ENCODE measurements at regions not wholly inside any gene's neighbourhood (a gene's known extent, or its start where the extent isn't known, plus 50 kb on each side); places are given as distances from the start of the nearest gene placed in this dataset.

DNA sequence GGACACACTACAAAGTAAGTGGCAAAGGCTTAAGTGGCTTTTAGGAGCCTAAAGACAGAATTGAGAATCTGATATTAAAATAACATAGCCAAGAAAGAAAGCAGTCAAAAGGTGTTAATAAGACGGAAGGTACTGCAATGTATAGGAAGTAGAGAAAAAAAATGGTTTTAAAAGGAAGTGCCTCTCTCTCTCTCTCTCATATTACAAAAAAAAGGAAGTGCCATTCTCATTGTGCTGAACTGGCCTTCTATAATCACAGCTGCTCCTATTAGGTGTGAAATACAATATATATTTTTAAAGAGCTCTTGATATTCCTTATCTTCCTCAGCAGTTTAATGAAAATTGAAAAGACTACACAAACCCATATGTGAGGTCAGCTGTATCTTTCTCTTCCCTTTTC lies 199.4 kb upstream of the NPVF start:
- TF ChIP-seq, protein P1, sequence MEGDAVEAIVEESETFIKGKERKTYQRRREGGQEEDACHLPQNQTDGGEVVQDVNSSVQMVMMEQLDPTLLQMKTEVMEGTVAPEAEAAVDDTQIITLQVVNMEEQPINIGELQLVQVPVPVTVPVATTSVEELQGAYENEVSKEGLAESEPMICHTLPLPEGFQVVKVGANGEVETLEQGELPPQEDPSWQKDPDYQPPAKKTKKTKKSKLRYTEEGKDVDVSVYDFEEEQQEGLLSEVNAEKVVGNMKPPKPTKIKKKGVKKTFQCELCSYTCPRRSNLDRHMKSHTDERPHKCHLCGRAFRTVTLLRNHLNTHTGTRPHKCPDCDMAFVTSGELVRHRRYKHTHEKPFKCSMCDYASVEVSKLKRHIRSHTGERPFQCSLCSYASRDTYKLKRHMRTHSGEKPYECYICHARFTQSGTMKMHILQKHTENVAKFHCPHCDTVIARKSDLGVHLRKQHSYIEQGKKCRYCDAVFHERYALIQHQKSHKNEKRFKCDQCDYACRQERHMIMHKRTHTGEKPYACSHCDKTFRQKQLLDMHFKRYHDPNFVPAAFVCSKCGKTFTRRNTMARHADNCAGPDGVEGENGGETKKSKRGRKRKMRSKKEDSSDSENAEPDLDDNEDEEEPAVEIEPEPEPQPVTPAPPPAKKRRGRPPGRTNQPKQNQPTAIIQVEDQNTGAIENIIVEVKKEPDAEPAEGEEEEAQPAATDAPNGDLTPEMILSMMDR (IDR thresholded peaks at IDR 0.05; ENCODE audit: insufficient read depth, low read length, poor library complexity, severe bottlenecking), result no peak

DNA sequence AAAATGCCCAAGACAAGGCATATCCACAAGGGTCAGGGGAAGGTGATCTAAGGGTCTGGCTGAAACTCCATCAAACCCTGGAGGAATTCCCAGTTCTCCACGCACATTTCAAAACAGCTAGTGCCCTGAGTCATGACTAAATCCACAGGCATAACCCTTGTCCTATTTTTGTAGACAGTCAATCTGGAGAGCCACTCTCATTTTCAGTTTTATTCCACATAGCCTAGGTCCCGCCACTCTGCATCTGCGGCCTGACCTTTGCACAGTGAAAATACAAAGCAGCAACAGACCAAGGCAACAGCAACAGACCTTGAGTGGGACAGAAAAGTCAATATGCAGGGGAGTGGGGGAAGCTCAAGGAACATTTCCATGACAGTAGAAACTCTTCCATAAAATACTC lies 201.4 kb upstream of the NPVF start:
- H3K36me3 ChIP-seq (ENCODE audit: control insufficient read depth, insufficient read depth, low read length), result no peaks in the 10 kb centered on the region
- no peak overlapping the region for H3K4me3 ChIP-seq (replicated peaks; ENCODE audit: low read depth, low read length)
- TF ChIP-seq, protein P1 (IDR thresholded peaks at IDR 0.05; ENCODE audit: insufficient read depth, low read length, poor library complexity, severe bottlenecking), result no peak
- H3K27me3 ChIP-seq (replicated peaks; ENCODE audit: control insufficient read depth, insufficient read depth, low read length), result no peaks in the 10 kb centered on the region
- DNase-seq (ENCODE audit: extremely low read depth, insufficient read length), result no peak

More for the DNA sequence above, 199.4 kb upstream of the NPVF start:
- Histone ChIP-seq H3K36me3 (ENCODE audit: control insufficient read depth, insufficient read depth, low read length) (no peaks in the 10 kb centered on the region), H3K27me3 (replicated peaks; ENCODE audit: control insufficient read depth, insufficient read depth, low read length) (no peaks in the 10 kb centered on the region), H3K4me3 (replicated peaks; ENCODE audit: low read depth, low read length) (no peak overlapping the region)
- no peak for DNase-seq (ENCODE audit: extremely low read depth, insufficient read length)

DNA sequence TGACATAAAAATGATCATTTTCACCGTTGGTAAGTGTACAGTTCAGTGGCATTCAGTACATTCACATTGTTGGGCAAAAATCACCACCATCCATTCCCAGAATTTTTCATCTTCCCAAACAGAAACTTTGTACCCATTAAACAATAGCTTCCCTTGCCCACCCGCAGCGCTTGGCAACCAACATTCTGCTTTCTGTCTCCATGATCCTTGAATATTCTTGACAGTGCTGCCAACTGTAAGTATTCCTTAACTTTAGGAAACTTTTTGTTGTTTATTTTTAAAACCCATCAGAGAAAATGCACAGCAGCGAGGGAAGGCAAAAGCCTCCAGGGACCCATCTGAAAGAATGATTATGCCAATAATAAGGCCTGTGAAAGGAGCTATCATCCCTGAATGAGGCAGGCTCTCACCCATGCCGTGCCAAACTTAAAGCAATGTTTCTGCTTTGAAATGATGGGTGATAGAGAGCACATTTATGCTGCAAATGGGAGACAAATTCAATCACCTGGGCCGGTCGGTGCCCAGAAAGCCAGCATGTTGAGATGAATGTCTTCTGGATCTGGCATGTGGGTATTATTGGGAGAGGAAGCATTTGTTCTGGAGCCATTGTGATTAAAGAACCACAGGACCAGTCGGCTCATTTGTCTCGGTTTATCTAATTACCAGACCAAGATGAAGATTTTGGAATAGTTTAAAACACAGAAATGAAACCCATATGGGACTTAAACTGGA lies 202.1 kb upstream of the NPVF start:
- no peaks in the 10 kb centered on the region for H3K27me3 ChIP-seq (replicated peaks; ENCODE audit: control insufficient read depth, insufficient read depth, low read length)
- TF ChIP-seq, protein P1 (IDR thresholded peaks at IDR 0.05; ENCODE audit: insufficient read depth, low read length, poor library complexity, severe bottlenecking), result no peak
- H3K36me3 ChIP-seq (ENCODE audit: control insufficient read depth, insufficient read depth, low read length), result no peaks in the 10 kb centered on the region
- no peak for DNase-seq (ENCODE audit: extremely low read depth, insufficient read length)
- no peak overlapping the region for H3K4me3 ChIP-seq (replicated peaks; ENCODE audit: low read depth, low read length)

DNA sequence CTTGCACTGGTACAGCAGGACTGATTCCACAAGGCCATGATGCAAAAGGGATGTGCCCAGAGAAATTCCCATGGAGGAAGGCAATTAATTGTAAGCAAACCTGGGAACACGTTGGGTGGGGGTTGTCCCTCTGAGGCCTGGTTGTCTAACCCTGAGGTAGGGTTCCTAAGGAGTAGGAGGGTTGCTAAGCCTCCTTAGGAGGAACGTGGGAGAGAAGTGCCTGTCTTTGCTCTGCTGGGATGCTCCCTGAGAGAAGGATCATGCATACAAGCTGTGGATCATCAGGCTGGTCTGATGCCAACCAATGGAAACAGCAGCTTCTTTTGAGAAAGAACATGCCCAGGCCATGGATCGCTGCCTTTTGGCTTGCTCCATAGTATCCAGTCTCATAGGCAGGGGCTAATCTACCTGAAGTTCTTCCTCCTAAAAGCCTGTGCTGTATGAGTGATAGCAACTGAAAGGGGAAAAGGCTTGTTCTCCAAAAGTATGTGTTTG lies 203.7 kb upstream of the NPVF start:
- TF ChIP-seq, protein P1 (IDR thresholded peaks at IDR 0.05; ENCODE audit: insufficient read depth, low read length, poor library complexity, severe bottlenecking), result no peak
- H3K27me3 ChIP-seq (replicated peaks; ENCODE audit: control insufficient read depth, insufficient read depth, low read length), result no peaks in the 10 kb centered on the region
- no peak for DNase-seq (ENCODE audit: extremely low read depth, insufficient read length)
- no peaks in the 10 kb centered on the region for H3K36me3 ChIP-seq (ENCODE audit: control insufficient read depth, insufficient read depth, low read length)
- H3K4me3 ChIP-seq (replicated peaks; ENCODE audit: low read depth, low read length), result no peak overlapping the region

DNA sequence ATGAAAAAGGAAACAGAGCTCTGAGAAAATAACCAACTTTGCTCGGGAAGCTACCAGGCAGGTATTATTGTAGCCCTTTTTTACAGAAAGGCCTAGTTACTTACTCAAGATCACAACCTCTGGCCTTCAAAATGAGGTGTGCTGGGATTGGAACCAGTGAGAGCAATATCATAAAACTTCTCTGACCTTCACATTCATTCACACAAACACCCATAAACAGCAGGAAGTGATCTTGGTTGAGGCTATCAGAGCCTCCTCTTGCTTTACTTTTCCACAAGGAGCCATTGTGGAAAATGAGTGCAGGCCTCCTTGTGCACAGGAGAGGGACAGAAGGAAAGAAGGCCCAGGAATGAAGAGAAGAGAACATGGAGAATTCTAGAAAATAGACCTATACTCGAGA lies 204.5 kb upstream of the NPVF start:
- H3K27me3 ChIP-seq (replicated peaks; ENCODE audit: control insufficient read depth, insufficient read depth, low read length), result no peaks in the 10 kb centered on the region
- H3K36me3 ChIP-seq (ENCODE audit: control insufficient read depth, insufficient read depth, low read length), result no peaks in the 10 kb centered on the region
- TF ChIP-seq, protein P1 (IDR thresholded peaks at IDR 0.05; ENCODE audit: insufficient read depth, low read length, poor library complexity, severe bottlenecking), result no peak
- DNase-seq (ENCODE audit: extremely low read depth, insufficient read length), result no peak
- H3K4me3 ChIP-seq (replicated peaks; ENCODE audit: low read depth, low read length), result no peak overlapping the region

All from GM06990 (cell line).